KMS-11 (cell line): ENCODE measurements at regions not wholly inside any gene's neighbourhood (a gene's known extent, or its start where the extent isn't known, plus 50 kb on each side); places are given as distances from the start of the nearest gene placed in this dataset.

Source experiments
- H2AFZ ChIP-seq: fragments of 200-600 bp; sonication (generic); 2 replicates; pipeline ENCODE4 v1.6.1; 2016; ENCODE audit warnings: antibody characterized with exemption, mixed run types, low read depth
- H3K27ac ChIP-seq: fragments of 200-600 bp; sonication (generic); 2 replicates; pipeline ENCODE4 v1.6.1; 2016; ENCODE audit warnings: mild to moderate bottlenecking, mixed run types
- H3K27me3 ChIP-seq: fragments of 200-600 bp; sonication (generic); 2 replicates; pipeline ENCODE4 v1.6.1; 2017; ENCODE audit warnings: mild to moderate bottlenecking, low read depth, mixed run types, moderate library complexity; ENCODE audit not compliant: insufficient read depth
- H3K36me3 ChIP-seq: fragments of 200-600 bp; sonication (generic); 2 replicates; pipeline ENCODE4 v1.6.1; 2017; ENCODE audit warnings: mild to moderate bottlenecking, mixed run types; ENCODE audit not compliant: insufficient read depth
- H3K4me1 ChIP-seq: fragments of 200-600 bp; sonication (generic); 2 replicates; pipeline ENCODE4 v1.6.1; 2016; ENCODE audit warnings: mild to moderate bottlenecking, low read depth, mixed run types; ENCODE audit not compliant: poor library complexity, severe bottlenecking
- H3K4me2 ChIP-seq: fragments of 200-600 bp; sonication (generic); 2 replicates; pipeline ENCODE4 v1.7.0; 2016; ENCODE audit warnings: mild to moderate bottlenecking, mixed run types
- H3K4me3 ChIP-seq: fragments of 200-600 bp; sonication (generic); IDR thresholded peaks from 2 replicates; pipeline ENCODE4 v1.6.1; 2017; ENCODE audit warnings: low read depth, low read length, mixed read lengths; ENCODE audit not compliant: insufficient read depth
- H3K79me2 ChIP-seq: fragments of 200-600 bp; sonication (generic); 2 replicates; pipeline ENCODE4 v1.6.1; 2016; ENCODE audit warnings: low read depth, mixed run types; ENCODE audit not compliant: insufficient read depth
- H3K9ac ChIP-seq: fragments of 200-600 bp; sonication (generic); 2 replicates; pipeline ENCODE4 v1.6.1; 2016; ENCODE audit warnings: mild to moderate bottlenecking, mixed run types
- H4K20me1 ChIP-seq: fragments of 200-600 bp; sonication (generic); 2 replicates; pipeline ENCODE4 v1.6.1; 2016; ENCODE audit warnings: mild to moderate bottlenecking, mixed run types; ENCODE audit not compliant: insufficient read depth
- TF ChIP-seq, protein P1 (sequence below): fragments of 200-600 bp; sonication (generic); conservative IDR thresholded peaks from 2 replicates; pipeline ENCODE4 v1.6.1; 2017; ENCODE audit warnings: low read depth, mild to moderate bottlenecking, antibody characterized with exemption, low read length, moderate library complexity, mixed read lengths

DNA sequence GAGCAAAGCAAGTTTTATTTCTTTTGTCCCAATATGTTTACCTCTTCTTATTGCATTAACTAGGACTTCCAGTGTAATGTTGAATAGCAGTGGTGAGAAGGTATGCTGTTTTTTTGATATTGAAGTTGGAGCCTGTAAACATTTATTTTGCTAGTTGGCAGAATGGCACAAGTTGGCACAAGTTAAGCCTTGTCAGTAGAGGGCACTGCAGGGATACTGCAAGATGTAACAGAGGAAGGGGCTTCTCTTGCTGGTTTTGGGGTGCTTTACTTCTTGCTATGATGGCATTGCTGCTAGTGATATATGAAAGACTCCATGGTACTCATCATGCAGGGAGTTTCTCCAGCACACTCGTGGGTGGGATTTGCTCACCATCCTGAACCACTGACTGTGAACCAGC, 327.3 kb upstream of the ARX start:
- Histone ChIP-seq H2AFZ (no peak overlapping the region), H3K36me3 (no peaks in the 10 kb centered on the region), H3K27me3 (no peaks in the 10 kb centered on the region), H3K4me1 (no peaks in the 10 kb centered on the region), H3K79me2 (no peaks in the 10 kb centered on the region), H3K9ac (no peak overlapping the region), H3K4me3 (no peak overlapping the region), H3K27ac (no peak overlapping the region), H4K20me1 (no peaks in the 10 kb centered on the region), H3K4me2 (no peak overlapping the region)
- TF ChIP-seq, protein P1, sequence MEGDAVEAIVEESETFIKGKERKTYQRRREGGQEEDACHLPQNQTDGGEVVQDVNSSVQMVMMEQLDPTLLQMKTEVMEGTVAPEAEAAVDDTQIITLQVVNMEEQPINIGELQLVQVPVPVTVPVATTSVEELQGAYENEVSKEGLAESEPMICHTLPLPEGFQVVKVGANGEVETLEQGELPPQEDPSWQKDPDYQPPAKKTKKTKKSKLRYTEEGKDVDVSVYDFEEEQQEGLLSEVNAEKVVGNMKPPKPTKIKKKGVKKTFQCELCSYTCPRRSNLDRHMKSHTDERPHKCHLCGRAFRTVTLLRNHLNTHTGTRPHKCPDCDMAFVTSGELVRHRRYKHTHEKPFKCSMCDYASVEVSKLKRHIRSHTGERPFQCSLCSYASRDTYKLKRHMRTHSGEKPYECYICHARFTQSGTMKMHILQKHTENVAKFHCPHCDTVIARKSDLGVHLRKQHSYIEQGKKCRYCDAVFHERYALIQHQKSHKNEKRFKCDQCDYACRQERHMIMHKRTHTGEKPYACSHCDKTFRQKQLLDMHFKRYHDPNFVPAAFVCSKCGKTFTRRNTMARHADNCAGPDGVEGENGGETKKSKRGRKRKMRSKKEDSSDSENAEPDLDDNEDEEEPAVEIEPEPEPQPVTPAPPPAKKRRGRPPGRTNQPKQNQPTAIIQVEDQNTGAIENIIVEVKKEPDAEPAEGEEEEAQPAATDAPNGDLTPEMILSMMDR = no peak

DNA sequence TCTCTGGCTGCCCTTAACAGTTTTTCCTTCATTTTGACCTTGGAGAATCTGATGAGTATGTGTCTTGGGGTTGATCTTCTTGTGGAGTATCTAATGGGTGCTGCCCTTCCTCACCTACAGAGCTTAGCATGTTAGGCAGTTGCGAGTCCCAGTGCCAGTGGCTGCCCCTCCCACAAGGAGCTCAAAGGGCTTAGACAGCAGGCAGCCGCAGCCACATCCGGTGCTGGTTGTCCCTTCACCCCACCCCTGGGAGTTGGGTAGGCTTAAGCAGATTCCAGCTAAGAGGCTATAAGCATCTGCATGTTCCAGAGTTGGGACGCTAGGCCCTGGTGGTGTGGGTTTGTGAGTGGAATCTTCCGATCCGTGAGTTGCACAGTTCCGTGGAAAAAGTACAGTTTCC, 322.1 kb upstream of the ARX start:
- no peaks in the 10 kb centered on the region for H3K79me2 ChIP-seq
- no peak overlapping the region for H3K4me2 ChIP-seq
- TF ChIP-seq, protein P1 = no peak
- no peak overlapping the region for H3K9ac ChIP-seq
- H3K27ac ChIP-seq = no peak overlapping the region
- H3K4me1 ChIP-seq = no peaks in the 10 kb centered on the region
- H4K20me1 ChIP-seq = no peaks in the 10 kb centered on the region
- no peaks in the 10 kb centered on the region for H3K36me3 ChIP-seq
- H3K27me3 ChIP-seq = no peaks in the 10 kb centered on the region
- no peak overlapping the region for H2AFZ ChIP-seq
- no peak overlapping the region for H3K4me3 ChIP-seq

DNA sequence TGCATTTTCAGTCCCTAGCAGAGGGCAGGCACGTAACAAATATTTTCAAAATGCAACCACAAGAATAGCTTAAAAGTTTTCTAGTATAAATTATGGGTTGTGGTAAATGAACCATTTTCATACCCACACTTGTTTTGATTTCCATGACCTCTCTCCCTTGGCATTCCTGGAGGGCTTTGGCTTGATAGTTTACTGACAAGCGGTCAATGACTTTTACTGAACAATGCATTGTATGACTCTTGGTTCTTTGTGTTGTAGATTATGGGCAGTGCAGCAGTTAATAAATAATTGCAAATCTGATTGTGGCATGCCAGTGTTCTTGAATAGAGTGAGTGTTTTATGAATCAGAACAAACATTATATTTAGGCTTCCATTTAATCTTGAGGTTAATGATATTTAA, 285.2 kb upstream of the ARX start:
- Histone ChIP-seq H3K36me3 (no peaks in the 10 kb centered on the region), H3K4me1 (no peaks in the 10 kb centered on the region), H3K27ac (no peak overlapping the region), H3K4me3 (no peak overlapping the region), H4K20me1 (no peaks in the 10 kb centered on the region), H2AFZ (no peak overlapping the region), H3K4me2 (no peak overlapping the region), H3K79me2 (no peaks in the 10 kb centered on the region), H3K9ac (no peak overlapping the region), H3K27me3 (no peaks in the 10 kb centered on the region)
- TF ChIP-seq, protein P1 = no peak

DNA sequence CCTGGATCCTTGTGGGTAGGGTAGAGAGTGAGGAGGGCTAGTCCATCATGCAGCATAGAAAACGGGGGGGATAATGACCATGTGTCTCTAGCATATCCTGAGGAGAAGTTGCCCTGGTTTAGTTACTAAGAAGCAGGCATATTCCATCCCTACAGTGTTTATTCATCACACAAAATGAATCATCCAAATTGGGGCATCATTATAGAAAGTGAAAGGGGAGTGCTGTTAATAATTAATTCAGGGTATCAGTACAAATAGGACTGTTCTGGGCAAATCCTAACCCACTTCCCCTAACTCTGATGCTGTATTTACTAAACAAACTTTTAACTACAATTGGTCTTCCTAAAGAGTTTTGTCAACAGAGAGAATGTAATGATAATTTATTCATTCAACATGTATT, 281.1 kb upstream of the ARX start:
- Histone ChIP-seq H3K4me3 (no peak overlapping the region), H3K4me1 (no peaks in the 10 kb centered on the region), H3K36me3 (no peaks in the 10 kb centered on the region), H2AFZ (no peak overlapping the region), H4K20me1 (no peaks in the 10 kb centered on the region), H3K9ac (no peak overlapping the region), H3K27ac (no peak overlapping the region), H3K27me3 (no peaks in the 10 kb centered on the region), H3K4me2 (no peak overlapping the region), H3K79me2 (no peaks in the 10 kb centered on the region)
- TF ChIP-seq, protein P1 = no peak

DNA sequence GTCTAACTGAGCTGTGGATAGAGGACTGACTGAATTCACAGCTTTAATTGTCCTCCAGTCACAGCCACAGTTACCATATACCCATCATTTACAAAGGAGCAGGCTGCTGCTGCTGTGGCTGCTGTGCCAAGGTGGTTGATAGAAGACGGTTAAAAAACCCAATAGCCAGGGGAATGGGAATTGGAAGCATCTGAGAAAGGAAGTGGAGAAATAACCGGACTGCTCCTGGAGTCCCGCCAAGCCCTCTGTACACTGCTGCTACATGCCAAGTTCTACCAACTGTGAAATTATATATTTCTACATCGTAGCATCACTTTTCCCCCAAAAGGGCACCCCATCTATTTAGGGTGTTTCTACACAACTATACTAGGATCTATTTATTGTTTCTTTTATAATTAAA, 279.7 kb upstream of the ARX start:
- TF ChIP-seq, protein P1 = no peak
- Histone ChIP-seq H3K27ac (no peak overlapping the region), H4K20me1 (no peaks in the 10 kb centered on the region), H3K4me2 (no peak overlapping the region), H3K4me3 (no peak overlapping the region), H3K79me2 (no peaks in the 10 kb centered on the region), H3K27me3 (no peaks in the 10 kb centered on the region), H3K9ac (no peak overlapping the region), H3K36me3 (no peaks in the 10 kb centered on the region), H2AFZ (no peak overlapping the region), H3K4me1 (no peaks in the 10 kb centered on the region)
